ENCODE measurements at regions not wholly inside any gene's neighbourhood (a gene's known extent, or its start where the extent isn't known, plus 50 kb on each side); places are given as distances from the start of the nearest gene placed in this dataset.

GRCh38 chr4:165715989-165716388, 157.0 kb upstream of the TLL1 start:
- H3K9me3 ChIP-seq (ENCODE audit: control insufficient read depth in 4 of 4, low read length in 3 of 4), result no peaks in the 10 kb centered on the region
- H3K9ac ChIP-seq (ENCODE audit: low read depth in 1 of 2, low read length in 2 of 2), result no peak overlapping the region
- no peak overlapping the region for H3K27ac ChIP-seq (ENCODE audit: low read depth in 1 of 2, low read length in 2 of 2)
- no peak for DNase-seq (ENCODE audit: low spot score)
- TF ChIP-seq CTCF (IDR thresholded peaks at IDR 0.05; ENCODE audit: low read depth, low read length, missing input control) (no peak), GABPA (IDR thresholded peaks at IDR 0.05 in 1 of 2, conservative IDR thresholded peaks at IDR 0.05 in 1 of 2) (no peak), HNF4A (conservative IDR thresholded peaks at IDR 0.05) (no peak), ATF3 (IDR thresholded peaks at IDR 0.05) (no peak), MAX (IDR thresholded peaks at IDR 0.05) (no peak), FOXA1 (IDR thresholded peaks at IDR 0.05) (no peak), TAF1 (conservative IDR thresholded peaks at IDR 0.05) (no peak), RXRA (IDR thresholded peaks at IDR 0.05) (no peak), ZBTB33 (IDR thresholded peaks at IDR 0.05) (no peak), JUND (IDR thresholded peaks at IDR 0.05) (no peak), NR2F2 (IDR thresholded peaks at IDR 0.05) (no peak), REST (IDR thresholded peaks at IDR 0.05) (no peak)
- H3K36me3 ChIP-seq (ENCODE audit: control insufficient read depth in 4 of 4, insufficient read depth in 3 of 4, low read depth in 1 of 4, low read length in 3 of 4), result no peaks in the 10 kb centered on the region
- WGBS, result 96% methylated on average over 1 of the region's 1 CpG
- H3K4me1 ChIP-seq (ENCODE audit: control insufficient read depth in 4 of 4, insufficient read depth in 4 of 4, low read length in 3 of 4), result peaks cover 0 to 16% (median 7%) of the 10 kb centered on the region in 4 donors
- no peak overlapping the region for H3K4me3 ChIP-seq (ENCODE audit: low read depth in 1 of 3, low read length in 3 of 3)
- H3K27me3 ChIP-seq (ENCODE audit: control insufficient read depth in 4 of 4, insufficient read depth in 4 of 4, low read length in 3 of 4), result no peaks in the 10 kb centered on the region

GRCh38 chr4:165716472-165716871, 156.6 kb upstream of the TLL1 start:
- Histone ChIP-seq H3K9me3 (ENCODE audit: control insufficient read depth in 4 of 4, low read length in 3 of 4) (no peaks in the 10 kb centered on the region), H3K27ac (ENCODE audit: low read depth in 1 of 2, low read length in 2 of 2) (no peak overlapping the region), H3K27me3 (ENCODE audit: control insufficient read depth in 4 of 4, insufficient read depth in 4 of 4, low read length in 3 of 4) (no peaks in the 10 kb centered on the region), H3K36me3 (ENCODE audit: control insufficient read depth in 4 of 4, insufficient read depth in 3 of 4, low read depth in 1 of 4, low read length in 3 of 4) (no peaks in the 10 kb centered on the region), H3K4me1 (ENCODE audit: control insufficient read depth in 4 of 4, insufficient read depth in 4 of 4, low read length in 3 of 4) (peaks cover 0 to 20% (median 9%) of the 10 kb centered on the region in 4 donors), H3K9ac (ENCODE audit: low read depth in 1 of 2, low read length in 2 of 2) (no peak overlapping the region), H3K4me3 (ENCODE audit: low read depth in 1 of 3, low read length in 3 of 3) (no peak overlapping the region)
- TF ChIP-seq EGR1 (IDR thresholded peaks at IDR 0.05; ENCODE audit: low read depth in 2 of 2) (no peak), YY1 (IDR thresholded peaks at IDR 0.05) (no peak)
- DNase-seq (ENCODE audit: low spot score), result no peak
